K562 (cell line): ENCODE measurements at regions not wholly inside any gene's neighbourhood (a gene's known extent, or its start where the extent isn't known, plus 50 kb on each side); places are given as distances from the start of the nearest gene placed in this dataset.

ENCODE experiments used
- CBFA2T3 ChIP-seq: fragments of 450-650 bp; IDR thresholded peaks from 2 replicates; pipeline ENCODE4 v1.6.1; 2017
- CCAR2 ChIP-seq: fragments of 200-400 bp; formaldehyde crosslinking; IDR thresholded peaks from 2 replicates; pipeline ENCODE4 v1.6.1; 2017; ENCODE audit warnings: mild to moderate bottlenecking, low read depth, low read length
- CHAMP1 ChIP-seq: fragments of 450-650 bp; IDR thresholded peaks from 2 replicates; pipeline ENCODE4 v1.6.1; 2016; ENCODE audit warnings: mild to moderate bottlenecking
- CREB1 ChIP-seq, 2 experiments: sonication (generic) in 1 of 2; formaldehyde crosslinking in 1 of 2; IDR thresholded peaks; 2 replicates each; pipeline versions ENCODE4 v1.6.1 to v1.8.0; 2012 to 2022; ENCODE audit warnings: inconsistent platforms in 1 of 2, mild to moderate bottlenecking in 1 of 2, missing genetic modification reagents in 1 of 2, moderate library complexity in 1 of 2
- ILK ChIP-seq: fragments of 450-650 bp; IDR thresholded peaks from 2 replicates; pipeline ENCODE4 v1.6.1; 2016; ENCODE audit warnings: missing genetic modification characterization, low read depth, mild to moderate bottlenecking, missing compliant biosample characterization, moderate library complexity, borderline replicate concordance
- PCBP2 ChIP-seq: fragments of 200-400 bp; formaldehyde crosslinking; IDR thresholded peaks from 2 replicates; pipeline ENCODE4 v1.6.1; 2018; ENCODE audit warnings: low read length, low read depth, mild to moderate bottlenecking, moderate library complexity; ENCODE audit not compliant: poor library complexity, severe bottlenecking
- RAD51 ChIP-seq: fragments of 450-650 bp; IDR thresholded peaks from 2 replicates; pipeline ENCODE4 v1.7.1; 2016; ENCODE audit warnings: low read depth, mild to moderate bottlenecking, borderline replicate concordance
- SMARCA4 ChIP-seq: fragments of 450-650 bp; IDR thresholded peaks from 2 replicates; pipeline ENCODE4 v1.6.1; 2016
- SP1 ChIP-seq: sonication (generic); formaldehyde crosslinking; IDR thresholded peaks from 2 replicates; pipeline ENCODE4 v1.8.1; 2022; ENCODE audit warnings: mild to moderate bottlenecking, missing genetic modification reagents
- TSHZ1 ChIP-seq: fragments of 250-450 bp; sonication (Bioruptor Pico); IDR thresholded peaks from 2 replicates; pipeline ENCODE4 v1.4.0; 2020; ENCODE audit warnings: mild to moderate bottlenecking, moderate library complexity
- ZNF408 ChIP-seq: fragments of 250-450 bp; sonication (Bioruptor Pico); IDR thresholded peaks from 2 replicates; pipeline ENCODE4 v1.4.0; 2020; ENCODE audit warnings: low read depth, mild to moderate bottlenecking, moderate library complexity
- TF ChIP-seq, protein P1 (sequence below), 2 experiments: fragments of 150-350 bp in 1 of 2; IDR thresholded peaks; 2 replicates each; pipeline ENCODE4 v1.6.1; 2012 to 2016; ENCODE audit warnings: low read depth in 2 of 2, low read length in 2 of 2, mild to moderate bottlenecking in 1 of 2, moderate library complexity in 1 of 2
- TF ChIP-seq, protein P2 (sequence below): fragments of 250-450 bp; sonication (Bioruptor Pico); IDR thresholded peaks from 2 replicates; pipeline ENCODE4 v1.9.0; 2021; ENCODE audit warnings: mild to moderate bottlenecking, inconsistent platforms

DNA sequence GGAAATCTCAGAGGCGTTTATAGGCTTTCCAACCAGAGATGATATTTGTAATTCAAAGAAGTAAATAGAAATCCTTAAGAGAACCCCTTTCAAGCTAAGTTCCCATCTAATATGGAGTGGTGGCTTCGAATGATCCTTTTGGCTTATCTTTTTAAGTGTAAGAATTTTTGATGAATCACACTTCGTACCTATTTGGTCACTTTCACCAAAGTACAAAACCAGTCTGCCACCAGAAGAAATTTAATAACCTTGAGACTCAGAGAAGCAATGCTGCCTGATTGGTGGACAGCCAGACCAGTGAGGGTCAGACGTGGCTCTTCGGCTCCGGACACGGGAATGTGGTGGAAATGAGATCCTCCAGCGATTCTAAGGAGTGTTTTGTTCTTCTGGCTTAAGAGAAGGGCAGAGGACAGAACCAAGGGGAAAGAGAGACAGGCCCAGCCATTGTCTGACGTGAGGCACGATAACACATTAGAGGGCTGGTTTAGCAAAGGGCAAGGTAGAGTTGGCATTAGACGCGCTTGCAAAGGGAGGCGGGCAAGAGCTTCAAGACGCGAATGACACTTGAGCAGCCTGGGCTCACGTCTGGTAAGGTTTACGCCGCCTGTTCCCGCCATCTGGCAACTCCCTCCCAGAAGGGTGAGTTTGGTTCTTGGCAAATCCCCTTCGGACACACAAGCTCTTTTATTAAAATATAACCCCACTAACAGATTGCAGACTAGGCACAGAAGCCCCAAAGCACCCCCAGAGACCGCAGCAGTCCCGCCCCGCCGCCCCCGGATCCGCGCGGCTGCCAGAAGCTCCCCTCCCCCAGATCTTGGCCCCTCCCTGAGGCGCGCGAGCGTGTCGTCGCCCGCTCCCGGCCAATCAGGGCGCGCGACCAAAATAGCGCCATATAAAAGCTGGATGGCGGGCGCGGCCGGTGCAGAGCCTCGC, 50.0 kb upstream of the EZR start (continued):
- TF ChIP-seq ZNF408 (no peak), CREB1 (IDR thresholded peaks at IDR 0.05) (no peak), CREB1 (CRISPR knock-in tag; IDR thresholded peaks at IDR 0.05) (peak; percentile 83; the same call in 1 of the 2 replicates), SP1 (CRISPR knock-in tag) (0 out of 2 replicates have a peak, but pooled peaks have one; percentile 2), CBFA2T3 (0 out of 2 replicates have a peak, but pooled peaks have one; percentile 4), CHAMP1 (peak; percentile 24; the same call in 1 of the 2 replicates), SMARCA4 (peak; percentile 77), PCBP2 (no peak), CCAR2 (no peak), ILK (tag) (no peak), TSHZ1 (CRISPR knock-in tag) (0 out of 2 replicates have a peak, but pooled peaks have one; percentile 7), RAD51 (no peak; the same call in 1 of the 2 replicates)
- TF ChIP-seq, protein P1, sequence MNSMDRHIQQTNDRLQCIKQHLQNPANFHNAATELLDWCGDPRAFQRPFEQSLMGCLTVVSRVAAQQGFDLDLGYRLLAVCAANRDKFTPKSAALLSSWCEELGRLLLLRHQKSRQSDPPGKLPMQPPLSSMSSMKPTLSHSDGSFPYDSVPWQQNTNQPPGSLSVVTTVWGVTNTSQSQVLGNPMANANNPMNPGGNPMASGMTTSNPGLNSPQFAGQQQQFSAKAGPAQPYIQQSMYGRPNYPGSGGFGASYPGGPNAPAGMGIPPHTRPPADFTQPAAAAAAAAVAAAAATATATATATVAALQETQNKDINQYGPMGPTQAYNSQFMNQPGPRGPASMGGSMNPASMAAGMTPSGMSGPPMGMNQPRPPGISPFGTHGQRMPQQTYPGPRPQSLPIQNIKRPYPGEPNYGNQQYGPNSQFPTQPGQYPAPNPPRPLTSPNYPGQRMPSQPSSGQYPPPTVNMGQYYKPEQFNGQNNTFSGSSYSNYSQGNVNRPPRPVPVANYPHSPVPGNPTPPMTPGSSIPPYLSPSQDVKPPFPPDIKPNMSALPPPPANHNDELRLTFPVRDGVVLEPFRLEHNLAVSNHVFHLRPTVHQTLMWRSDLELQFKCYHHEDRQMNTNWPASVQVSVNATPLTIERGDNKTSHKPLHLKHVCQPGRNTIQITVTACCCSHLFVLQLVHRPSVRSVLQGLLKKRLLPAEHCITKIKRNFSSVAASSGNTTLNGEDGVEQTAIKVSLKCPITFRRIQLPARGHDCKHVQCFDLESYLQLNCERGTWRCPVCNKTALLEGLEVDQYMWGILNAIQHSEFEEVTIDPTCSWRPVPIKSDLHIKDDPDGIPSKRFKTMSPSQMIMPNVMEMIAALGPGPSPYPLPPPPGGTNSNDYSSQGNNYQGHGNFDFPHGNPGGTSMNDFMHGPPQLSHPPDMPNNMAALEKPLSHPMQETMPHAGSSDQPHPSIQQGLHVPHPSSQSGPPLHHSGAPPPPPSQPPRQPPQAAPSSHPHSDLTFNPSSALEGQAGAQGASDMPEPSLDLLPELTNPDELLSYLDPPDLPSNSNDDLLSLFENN (IDR thresholded peaks at IDR 0.05; ENCODE audit: low read depth in 2 of 2, low read length in 2 of 2), result no peak; a peak in 1 of 4 replicates
- TF ChIP-seq, protein P2, sequence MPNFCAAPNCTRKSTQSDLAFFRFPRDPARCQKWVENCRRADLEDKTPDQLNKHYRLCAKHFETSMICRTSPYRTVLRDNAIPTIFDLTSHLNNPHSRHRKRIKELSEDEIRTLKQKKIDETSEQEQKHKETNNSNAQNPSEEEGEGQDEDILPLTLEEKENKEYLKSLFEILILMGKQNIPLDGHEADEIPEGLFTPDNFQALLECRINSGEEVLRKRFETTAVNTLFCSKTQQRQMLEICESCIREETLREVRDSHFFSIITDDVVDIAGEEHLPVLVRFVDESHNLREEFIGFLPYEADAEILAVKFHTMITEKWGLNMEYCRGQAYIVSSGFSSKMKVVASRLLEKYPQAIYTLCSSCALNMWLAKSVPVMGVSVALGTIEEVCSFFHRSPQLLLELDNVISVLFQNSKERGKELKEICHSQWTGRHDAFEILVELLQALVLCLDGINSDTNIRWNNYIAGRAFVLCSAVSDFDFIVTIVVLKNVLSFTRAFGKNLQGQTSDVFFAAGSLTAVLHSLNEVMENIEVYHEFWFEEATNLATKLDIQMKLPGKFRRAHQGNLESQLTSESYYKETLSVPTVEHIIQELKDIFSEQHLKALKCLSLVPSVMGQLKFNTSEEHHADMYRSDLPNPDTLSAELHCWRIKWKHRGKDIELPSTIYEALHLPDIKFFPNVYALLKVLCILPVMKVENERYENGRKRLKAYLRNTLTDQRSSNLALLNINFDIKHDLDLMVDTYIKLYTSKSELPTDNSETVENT (CRISPR knock-in tag), result peak; percentile 65
